Activated CD8-positive, alpha-beta T cell treated with anti-CD3 and anti-CD28 coated beads for 36 hours (primary cell): ENCODE measurements at regions not wholly inside any gene's neighbourhood (a gene's known extent, or its start where the extent isn't known, plus 50 kb on each side); places are given as distances from the start of the nearest gene placed in this dataset.

Source experiments
- ATAC-seq: fragments of 200-7000 bp; cut with Tn5 transposase; one replicate; pipeline ENCODE4 v1.10.0; 2021; ENCODE audit warnings: mild to moderate bottlenecking, moderate library complexity
- CTCF ChIA-PET: fragments of 350-600 bp; sonication (Branson Sonifier 250); formaldehyde crosslinking; loops from one replicate; lab custom pipeline; 2021; ENCODE audit warnings: antibody characterized with exemption; lab: Charles Lee
- POLR2A ChIA-PET: fragments of 350-600 bp; sonication (Branson Sonifier 250); formaldehyde crosslinking; loops from one replicate; lab custom pipeline; 2021; ENCODE audit warnings: antibody characterized with exemption; lab: Charles Lee
- DNase-seq: peaks from one replicate; pipeline ENCODE4 v3.0.0-alpha.2; 2020
- H3K27ac Mint-ChIP-seq: one replicate; pipeline ENCODE4 v1.8.0; 2021; ENCODE audit warnings: mild to moderate bottlenecking, mixed read lengths
- H3K27me3 Mint-ChIP-seq: one replicate; pipeline ENCODE4 v1.8.0; 2021; ENCODE audit warnings: mixed read lengths
- H3K36me3 Mint-ChIP-seq: one replicate; pipeline ENCODE4 v1.8.0; 2021; ENCODE audit warnings: low read depth, mixed read lengths
- H3K4me1 Mint-ChIP-seq: one replicate; pipeline ENCODE4 v1.8.0; 2021; ENCODE audit warnings: low read depth, mixed read lengths
- H3K4me3 Mint-ChIP-seq: one replicate; pipeline ENCODE4 v1.8.0; 2021; ENCODE audit warnings: mild to moderate bottlenecking, moderate library complexity, mixed read lengths
- H3K9me3 Mint-ChIP-seq: one replicate; pipeline ENCODE4 v1.8.0; 2021; ENCODE audit warnings: mixed read lengths
- intact Hi-C: fragments of 100-400 bp; cut with micrococcal nuclease; formaldehyde crosslinking; loops from one replicate; pipeline ENCODE4 v1.10.0; 2022
- TF ChIP-seq, protein P1 (sequence below): fragments of 200-600 bp; IDR thresholded peaks from one replicate; pipeline ENCODE4 v1.8.0; 2022; ENCODE audit warnings: antibody characterized with exemption, mild to moderate bottlenecking

DNA sequence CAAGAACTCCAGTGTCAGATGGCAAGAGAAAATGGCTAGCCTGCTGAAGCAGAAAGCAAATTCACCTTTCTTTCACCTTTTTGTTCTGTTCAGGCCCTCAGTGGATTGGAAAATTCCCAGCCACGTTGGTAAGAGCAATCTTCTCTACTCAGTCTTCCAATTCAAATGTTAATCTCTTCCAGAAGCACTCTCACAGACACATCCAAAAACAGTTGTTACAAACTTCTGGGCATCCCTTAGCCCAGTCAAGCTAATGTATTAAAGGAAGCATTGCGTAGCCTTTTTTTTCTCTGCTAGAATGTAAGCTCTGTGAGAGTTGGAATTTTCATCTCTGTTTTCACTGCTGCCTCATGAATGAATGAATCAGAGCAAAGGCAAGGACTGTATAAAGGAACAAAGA, 109.2 kb upstream of the ROBO2 start:
- ChIA-PET CTCF (no interaction called here), POLR2A (interaction anchor here (0.7 kb wide), 1 partner anchor 150 kb away, joined by 3 read pairs; no protein-coding TSS in a partner anchor)
- ATAC-seq, result no peak
- intact Hi-C loops, result no loop called here
- Mint-ChIP-seq H3K27ac (no peak overlapping the region), H3K27me3 (no peaks in the 10 kb centered on the region), H3K4me3 (no peak overlapping the region), H3K9me3 (peaks cover 9% of the 10 kb centered on the region), H3K36me3 (no peaks in the 10 kb centered on the region), H3K4me1 (no peaks in the 10 kb centered on the region)
- TF ChIP-seq, protein P1, sequence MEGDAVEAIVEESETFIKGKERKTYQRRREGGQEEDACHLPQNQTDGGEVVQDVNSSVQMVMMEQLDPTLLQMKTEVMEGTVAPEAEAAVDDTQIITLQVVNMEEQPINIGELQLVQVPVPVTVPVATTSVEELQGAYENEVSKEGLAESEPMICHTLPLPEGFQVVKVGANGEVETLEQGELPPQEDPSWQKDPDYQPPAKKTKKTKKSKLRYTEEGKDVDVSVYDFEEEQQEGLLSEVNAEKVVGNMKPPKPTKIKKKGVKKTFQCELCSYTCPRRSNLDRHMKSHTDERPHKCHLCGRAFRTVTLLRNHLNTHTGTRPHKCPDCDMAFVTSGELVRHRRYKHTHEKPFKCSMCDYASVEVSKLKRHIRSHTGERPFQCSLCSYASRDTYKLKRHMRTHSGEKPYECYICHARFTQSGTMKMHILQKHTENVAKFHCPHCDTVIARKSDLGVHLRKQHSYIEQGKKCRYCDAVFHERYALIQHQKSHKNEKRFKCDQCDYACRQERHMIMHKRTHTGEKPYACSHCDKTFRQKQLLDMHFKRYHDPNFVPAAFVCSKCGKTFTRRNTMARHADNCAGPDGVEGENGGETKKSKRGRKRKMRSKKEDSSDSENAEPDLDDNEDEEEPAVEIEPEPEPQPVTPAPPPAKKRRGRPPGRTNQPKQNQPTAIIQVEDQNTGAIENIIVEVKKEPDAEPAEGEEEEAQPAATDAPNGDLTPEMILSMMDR, result no peak
- DNase-seq, result no peak

DNA sequence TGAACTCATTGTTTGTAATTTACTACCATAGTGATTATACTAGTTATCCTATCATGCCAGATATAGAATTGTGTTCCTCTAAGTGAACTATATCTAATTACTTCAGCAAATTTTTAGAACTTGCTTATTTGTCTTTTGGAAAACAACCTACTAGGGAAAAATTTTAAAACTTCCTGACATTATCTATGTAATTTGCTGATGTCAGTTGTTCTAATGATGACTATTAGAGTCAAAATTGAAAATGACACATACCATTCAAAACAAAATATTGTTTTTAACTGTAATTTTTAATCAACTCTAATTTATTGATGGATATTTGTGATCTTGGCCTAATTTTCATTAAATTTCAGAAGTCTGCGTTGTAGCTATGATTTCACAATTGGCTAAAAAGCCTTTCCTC, 106.7 kb upstream of the ROBO2 start:
- CTCF ChIA-PET, result interaction anchor here (0.9 kb wide), 1 partner anchor 10 kb away, joined by 3 read pairs; no protein-coding TSS in a partner anchor

DNA sequence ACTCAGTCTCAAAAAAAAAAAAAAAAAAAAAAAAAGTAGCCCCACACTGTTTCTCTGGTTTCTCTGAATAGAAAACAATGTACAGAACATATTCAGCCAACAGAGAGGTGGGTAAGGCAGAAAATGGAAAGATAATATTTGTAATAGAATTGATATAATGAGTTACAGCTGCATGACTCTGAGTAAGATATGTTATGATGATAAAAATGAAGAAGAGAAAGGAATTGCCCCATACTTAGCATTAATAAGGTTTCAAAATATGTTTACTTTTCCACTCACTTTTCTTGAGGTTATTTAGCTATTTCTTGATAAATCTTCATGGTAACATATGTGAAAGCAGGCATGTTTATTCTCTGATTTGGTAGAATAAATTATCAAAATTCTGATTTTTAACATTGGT, 100.9 kb upstream of the ROBO2 start:
- POLR2A ChIA-PET, result no interaction called here

More for the DNA sequence above, 106.7 kb upstream of the ROBO2 start:
- intact Hi-C loops, result no loop called here
- Mint-ChIP-seq H3K4me1 (no peaks in the 10 kb centered on the region), H3K27ac (no peak overlapping the region), H3K4me3 (no peak overlapping the region), H3K27me3 (no peaks in the 10 kb centered on the region), H3K36me3 (no peaks in the 10 kb centered on the region), H3K9me3 (no peaks in the 10 kb centered on the region)
- TF ChIP-seq, protein P1, result no peak
- DNase-seq, result no peak
- POLR2A ChIA-PET, result no interaction called here
- no peak for ATAC-seq

DNA sequence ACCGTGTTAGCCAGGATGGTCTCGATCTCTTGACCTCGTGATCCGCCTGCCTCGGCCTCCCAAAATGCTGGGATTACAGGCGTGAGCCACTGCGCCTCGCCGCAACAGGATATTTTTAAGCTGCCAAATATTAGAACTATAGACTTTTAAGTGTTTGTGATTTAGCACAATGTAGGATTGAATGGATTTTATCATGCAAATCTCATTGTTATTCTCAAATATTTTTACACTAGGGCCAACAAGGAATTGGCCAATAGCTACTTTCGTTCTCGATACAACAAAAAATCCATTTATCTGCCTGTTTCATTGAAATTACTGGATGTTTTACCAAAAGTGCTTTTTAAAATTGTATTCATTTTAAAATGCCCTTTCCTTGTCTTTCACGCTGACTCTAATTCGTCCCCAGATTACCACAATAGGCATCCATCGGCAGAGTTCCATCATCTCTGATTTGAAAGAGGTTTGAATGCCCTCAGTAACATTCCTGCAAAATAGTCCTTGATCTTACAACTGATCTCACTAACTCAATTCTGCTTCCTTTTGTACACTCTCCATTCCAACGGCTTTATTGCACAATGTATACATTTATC, 99.6 kb upstream of the ROBO2 start:
- ATAC-seq, result no peak
- Mint-ChIP-seq H3K27me3 (no peaks in the 10 kb centered on the region), H3K4me3 (no peak overlapping the region), H3K9me3 (peaks cover 1% of the 10 kb centered on the region), H3K4me1 (no peaks in the 10 kb centered on the region), H3K27ac (no peak overlapping the region), H3K36me3 (no peaks in the 10 kb centered on the region)
- intact Hi-C loops, result no loop called here
- TF ChIP-seq, protein P1, result no peak
- ChIA-PET POLR2A (no interaction called here), CTCF (no interaction called here)
- no peak for DNase-seq

More for the DNA sequence above, 100.9 kb upstream of the ROBO2 start:
- CTCF ChIA-PET, result no interaction called here
- Mint-ChIP-seq H3K4me3 (no peak overlapping the region), H3K36me3 (no peaks in the 10 kb centered on the region), H3K4me1 (no peaks in the 10 kb centered on the region), H3K27me3 (no peaks in the 10 kb centered on the region), H3K9me3 (peaks cover 1% of the 10 kb centered on the region), H3K27ac (no peak overlapping the region)
- no peak for ATAC-seq
- DNase-seq, result no peak
- intact Hi-C loops, result no loop called here
- TF ChIP-seq, protein P1, result no peak

DNA sequence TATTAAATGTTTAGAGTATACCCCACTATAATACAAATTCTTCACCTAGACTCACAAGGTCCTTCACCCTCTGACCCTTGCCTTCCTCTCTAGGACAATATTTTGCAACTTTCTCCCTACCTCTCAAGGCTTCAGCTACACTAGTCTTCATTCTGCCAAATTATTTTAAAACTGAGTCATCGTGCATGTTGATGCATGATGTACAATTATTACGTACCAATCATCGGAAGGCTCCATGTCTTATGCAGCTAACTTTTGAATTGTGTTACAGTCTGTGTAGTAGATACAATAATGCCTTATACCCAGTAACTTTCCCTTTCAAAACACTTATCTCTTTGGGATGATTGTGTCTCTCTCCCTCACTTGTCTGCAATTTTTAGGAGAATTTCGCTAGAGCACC, 98.5 kb upstream of the ROBO2 start:
- Mint-ChIP-seq H3K36me3 (no peaks in the 10 kb centered on the region), H3K4me1 (no peaks in the 10 kb centered on the region), H3K4me3 (no peak overlapping the region), H3K27me3 (no peaks in the 10 kb centered on the region), H3K9me3 (peaks cover 4% of the 10 kb centered on the region), H3K27ac (no peak overlapping the region)
- POLR2A ChIA-PET, result no interaction called here
- ATAC-seq, result no peak
- TF ChIP-seq, protein P1, result no peak
- intact Hi-C loops, result no loop called here
- CTCF ChIA-PET, result no interaction called here
- DNase-seq, result no peak
